GM21529 (cell line): ENCODE measurements at regions not wholly inside any gene's neighbourhood (a gene's known extent, or its start where the extent isn't known, plus 50 kb on each side); places are given as distances from the start of the nearest gene placed in this dataset.
"Not testable (repeated sequence)": the region's sequence is repeated elsewhere in the genome, so short reads cannot be mapped to it uniquely, and the experiment has no call there.

Experiments used
- ATAC-seq: cut with Tn5 transposase; IDR thresholded peaks from one replicate; pipeline ENCODE4 v1.9.1; 2021; ENCODE audit not compliant: unreplicated experiment

DNA sequence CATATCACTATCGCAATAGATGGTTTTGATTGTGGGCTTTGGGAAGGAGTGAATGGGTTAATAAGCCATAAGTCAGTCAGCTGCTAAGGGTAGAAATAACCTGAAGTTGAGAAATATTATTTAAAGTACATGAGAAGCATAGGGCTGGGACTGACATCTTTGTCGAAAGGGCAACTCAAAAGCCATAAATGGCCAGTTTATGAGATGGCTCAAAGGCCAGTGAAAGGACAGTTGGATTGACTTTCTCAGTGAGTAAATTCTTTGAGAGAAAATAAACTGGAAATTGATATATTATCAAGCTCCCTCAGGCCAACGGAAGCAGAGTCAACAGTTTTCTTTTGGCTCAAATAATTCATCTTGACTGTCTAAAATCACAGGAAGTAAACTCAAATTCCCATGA, 419.8 kb downstream of the NSUN3 start:
- ATAC-seq = no peak

DNA sequence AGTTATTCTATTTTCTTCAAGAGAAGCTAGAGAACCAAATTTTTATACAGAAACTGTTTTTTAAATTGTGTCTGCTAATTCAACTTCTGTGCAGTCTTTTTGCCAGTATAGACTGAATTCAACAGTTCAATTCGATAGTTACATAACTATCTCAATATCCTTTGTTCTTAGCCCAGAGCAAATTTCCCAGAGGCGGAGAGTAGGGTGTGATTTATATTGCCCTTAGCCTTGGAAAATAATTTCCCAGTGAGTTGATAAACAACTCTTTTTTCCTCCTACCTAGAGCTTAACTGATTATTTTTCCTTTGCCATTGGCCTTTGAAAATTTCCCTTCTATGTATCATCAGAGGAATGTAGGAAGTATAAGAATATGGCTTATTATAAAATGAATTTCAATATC, 420.5 kb downstream of the NSUN3 start:
- ATAC-seq = no peak

DNA sequence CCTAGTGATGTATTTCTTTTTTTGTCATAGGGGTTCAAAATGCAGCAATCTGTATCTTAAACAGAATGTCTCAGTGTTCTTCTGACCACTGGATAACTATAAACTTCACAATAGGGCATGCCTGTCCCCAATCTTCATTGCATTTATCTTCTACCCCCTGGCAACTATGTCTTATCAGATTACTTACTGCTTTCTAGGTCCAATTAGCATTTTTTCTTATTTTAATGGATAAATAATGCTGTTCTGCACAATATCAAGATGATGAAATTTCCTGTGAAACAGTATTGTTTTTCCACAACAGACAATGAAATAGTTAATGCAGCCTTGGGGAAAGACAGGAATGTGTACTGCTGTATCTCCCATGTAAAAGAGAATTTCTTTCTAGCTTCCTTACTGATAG, 432.1 kb downstream of the NSUN3 start:
- no peak for ATAC-seq

DNA sequence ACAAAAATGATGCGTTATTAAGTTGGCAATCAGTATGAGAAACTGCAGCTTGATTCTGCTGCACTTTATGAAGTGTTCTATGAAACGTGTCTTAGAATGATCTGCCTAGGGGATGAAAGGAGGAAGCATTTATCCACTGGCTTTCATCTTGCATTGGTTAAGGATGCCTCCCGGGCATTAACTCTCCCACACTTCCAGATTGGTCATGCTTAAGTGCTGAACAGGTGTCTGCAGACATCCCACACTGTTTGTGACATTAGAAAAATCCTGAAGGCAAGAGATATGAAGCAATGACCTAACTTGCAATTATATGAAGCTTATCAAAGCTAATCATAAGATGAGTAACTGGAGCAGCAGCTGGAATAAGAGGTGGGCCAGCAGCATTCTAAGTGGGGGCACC, 437.3 kb downstream of the NSUN3 start:
- ATAC-seq = no peak

DNA sequence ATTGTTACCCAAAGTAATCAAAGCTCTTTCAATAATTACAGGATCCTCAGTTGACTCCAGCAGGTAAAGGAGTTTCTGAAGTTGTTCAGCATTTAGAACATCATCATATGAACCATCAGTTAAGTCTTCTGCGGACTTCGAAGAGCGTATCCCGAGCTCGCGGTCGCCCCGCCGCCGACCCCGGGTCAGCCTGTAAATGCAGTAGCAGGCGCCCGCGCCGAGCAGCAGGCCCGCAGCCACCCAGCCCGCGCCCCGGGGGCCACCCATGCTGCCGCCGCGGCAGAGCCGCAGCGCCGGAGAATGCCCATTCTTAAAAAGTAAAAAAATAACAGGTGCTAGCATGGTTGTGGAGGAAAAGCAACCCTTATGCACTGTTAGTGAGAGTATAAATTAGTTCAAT, 444.5 kb downstream of the NSUN3 start:
- not testable (repeated sequence) for ATAC-seq

DNA sequence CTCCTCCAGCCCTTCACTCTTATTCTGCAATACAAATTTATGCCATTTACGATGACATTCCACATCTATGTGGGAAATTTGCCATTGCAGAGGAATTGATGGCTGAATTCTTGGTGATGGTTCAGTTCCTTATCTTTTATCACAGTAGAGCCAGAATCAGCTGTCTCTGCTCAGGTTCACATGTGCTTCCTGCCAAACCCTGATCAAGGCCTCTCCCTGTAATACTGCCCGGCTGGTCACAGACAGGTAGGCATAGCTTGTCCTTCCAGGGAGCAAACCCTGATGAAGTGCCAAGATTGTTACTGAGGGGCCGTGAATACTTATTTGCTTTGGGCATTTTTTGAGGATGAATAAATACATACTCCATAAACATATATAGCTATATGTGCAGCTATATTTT, 450.0 kb downstream of the NSUN3 start:
- ATAC-seq = no peak

DNA sequence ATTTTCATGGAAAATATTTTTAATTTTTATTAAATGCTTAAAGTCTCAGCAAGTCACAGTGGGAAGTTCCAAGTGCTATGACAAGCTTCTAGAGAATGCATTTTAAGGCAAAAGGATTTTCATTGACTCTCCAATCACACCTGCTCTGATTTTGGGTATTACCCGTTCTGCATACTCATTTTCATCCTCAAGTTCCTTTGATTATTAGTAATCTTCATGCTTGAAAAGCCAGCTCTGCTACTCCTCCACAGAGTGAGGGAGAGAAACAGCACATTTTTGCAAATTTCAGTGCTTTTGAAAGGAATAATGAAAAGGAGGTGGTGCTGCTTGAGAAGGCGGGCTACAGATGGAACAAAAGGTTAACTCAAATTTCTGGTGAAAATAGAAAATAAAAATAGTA, 450.7 kb downstream of the NSUN3 start:
- no peak for ATAC-seq

DNA sequence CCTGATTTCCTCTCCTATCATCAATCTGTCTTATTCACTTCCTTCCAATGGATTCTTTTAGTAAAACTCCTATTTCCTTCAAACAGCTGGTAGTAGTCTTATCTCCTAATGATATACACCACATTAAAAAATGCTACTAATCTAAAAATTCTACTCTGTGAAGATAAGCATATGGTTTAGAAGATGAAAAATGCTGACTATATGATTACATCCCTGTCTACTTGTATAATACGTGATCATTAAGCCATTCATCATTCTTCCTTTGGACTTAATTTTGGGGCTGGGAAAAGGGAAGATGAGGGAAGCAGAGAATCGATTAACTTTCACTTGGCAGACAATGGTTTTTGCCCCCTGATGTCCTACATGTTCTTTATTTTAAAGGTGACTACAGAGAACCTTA, 453.1 kb downstream of the NSUN3 start:
- ATAC-seq = no peak

DNA sequence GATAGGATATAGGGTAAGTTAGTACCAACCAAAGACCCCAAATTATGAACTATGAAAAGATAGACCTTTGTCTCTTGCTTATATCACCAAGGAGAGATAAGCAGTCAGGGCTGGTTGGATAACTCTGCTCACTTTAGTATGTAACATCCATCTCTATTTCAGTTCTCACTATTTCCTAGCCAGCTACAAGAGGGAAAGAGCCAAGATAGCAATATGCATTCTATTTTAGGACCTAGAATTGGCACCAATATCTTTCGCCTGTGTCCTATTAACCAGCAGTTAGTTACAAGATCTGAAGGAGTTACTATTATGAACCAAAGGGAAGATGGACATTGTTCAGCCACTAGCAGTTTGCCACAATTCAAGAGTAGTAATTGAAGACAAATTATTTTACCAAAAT, 457.5 kb downstream of the NSUN3 start:
- no peak for ATAC-seq

DNA sequence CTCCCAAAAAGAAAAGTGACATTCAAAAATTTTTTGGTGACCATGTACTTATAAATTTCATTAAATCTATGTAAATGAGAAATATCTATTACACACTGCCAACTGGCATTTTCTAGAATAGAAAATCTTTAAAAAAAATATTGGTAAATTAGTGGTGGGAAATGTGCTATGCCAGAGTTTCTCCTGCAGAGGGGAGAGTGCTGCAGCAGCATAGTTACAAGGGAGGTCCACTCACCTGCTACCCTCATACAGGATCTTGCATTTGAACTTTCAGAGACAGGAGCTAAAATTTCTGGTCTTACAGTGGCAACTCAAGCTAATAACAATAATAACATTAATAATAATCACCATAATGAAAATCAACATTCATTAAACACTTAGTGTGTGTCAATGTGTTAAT, 459.6 kb downstream of the NSUN3 start:
- no peak for ATAC-seq

DNA sequence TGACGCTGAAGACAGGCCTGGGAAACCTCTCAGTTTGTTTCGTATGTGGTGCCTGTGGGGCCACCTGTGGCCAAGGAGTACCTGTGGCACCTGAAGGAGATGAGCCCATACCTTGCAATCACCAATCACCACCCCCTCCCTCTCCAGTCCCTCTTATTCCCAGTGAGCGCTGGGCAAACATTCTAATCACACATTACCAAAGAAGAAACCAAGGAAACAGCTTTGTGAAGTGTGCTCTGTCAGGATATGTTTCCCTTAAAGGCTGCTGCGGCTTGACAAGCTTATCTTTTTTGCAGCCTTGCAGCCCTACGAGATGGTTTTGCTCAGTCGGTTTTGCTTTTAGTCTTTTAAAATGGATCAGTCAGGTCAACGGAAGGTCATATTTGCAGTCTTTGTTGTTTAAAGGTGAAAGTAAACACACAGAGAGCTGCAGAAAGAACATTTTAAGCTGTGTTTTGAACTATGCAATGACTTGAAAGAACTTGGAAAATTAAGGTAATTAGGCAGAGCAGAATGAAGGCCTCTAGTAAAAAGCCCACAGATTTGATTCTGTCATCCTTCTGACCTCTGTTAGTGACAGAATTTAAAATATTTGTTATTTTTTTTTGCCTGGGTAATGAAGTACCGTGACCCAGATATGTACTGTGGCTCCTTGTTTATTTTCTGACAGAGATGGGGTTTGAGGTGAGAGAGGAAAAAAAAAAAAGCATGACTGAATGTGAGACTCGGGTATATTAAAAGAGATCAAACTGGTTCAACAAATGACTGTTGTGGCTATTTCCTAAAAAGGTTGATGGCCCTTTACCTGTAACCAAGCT, 461.4 kb downstream of the NSUN3 start:
- no peak for ATAC-seq

DNA sequence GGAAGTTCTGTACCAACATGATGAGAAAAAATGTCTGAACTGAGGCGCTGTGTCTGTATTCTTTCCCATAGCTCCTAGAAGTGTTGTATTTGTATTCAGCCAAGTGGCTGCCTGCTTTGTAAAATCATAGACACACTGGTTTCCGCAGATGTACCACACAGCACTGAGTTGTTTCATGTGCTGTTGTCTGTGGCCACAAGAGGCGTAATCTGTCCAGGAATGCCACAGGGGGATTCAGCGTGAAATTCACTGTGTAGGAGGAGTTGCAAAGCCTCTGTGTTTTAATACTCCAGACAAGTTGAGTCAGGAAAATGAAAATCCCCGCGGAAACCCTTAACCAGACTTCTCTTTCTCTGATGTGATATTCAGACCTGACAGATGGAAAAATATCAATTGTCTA, 462.2 kb downstream of the NSUN3 start:
- no peak for ATAC-seq

DNA sequence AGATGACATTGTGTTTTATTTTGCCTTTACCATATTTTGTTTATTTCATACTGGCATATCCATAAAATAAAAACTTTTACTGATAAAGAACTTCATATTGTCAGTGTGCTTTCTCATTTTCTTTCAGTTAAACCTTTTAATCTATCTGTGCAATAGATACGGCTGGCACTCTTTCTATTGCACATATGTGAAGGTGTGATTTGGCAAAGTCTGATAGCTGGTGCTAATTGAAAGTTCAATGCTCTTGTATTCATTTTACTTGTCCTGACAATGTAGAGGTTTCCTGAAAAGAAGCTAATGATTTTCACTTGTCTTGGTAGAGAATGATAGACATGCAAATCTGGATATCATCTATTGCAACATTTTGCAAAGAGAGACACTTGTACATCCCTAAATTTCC, 467.0 kb downstream of the NSUN3 start:
- no peak for ATAC-seq

DNA sequence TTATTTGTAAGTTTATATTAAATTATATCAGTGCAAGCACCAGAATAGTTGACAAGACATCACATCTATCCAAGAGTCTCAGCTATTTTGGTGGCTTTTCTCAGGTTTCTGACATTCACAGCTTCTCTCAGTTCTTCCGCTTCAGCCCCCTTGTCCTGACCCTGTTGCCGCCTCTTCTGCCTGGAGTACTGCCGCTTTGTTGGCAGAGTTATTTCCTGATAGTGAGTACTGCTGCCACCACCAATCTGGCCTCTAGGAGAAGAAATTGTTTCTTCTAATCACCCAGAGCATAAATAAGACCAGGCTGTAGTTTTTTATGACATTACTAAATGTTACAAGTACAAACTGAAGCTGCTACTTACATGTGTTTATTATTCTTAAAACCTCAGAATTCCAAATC, 470.1 kb downstream of the NSUN3 start:
- ATAC-seq = no peak

DNA sequence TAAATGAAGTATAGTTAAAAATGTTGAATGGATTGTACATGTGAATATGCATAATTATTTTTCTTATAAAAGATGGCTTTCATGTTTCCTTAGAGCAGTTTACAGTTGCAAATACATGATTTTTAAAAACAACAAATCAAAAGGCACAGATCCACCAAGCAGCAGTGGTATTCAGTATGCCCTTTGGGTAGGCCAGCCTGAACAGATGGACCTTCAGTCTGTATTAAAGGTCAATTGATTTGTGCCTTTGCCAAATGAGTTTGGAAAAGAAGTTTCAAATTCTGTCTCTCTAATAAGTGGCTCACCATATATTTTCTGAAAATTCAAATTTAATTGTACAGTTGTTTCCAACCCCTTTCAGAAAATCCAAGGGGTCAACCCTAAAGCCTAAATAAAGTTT, 477.1 kb downstream of the NSUN3 start:
- ATAC-seq = no peak

DNA sequence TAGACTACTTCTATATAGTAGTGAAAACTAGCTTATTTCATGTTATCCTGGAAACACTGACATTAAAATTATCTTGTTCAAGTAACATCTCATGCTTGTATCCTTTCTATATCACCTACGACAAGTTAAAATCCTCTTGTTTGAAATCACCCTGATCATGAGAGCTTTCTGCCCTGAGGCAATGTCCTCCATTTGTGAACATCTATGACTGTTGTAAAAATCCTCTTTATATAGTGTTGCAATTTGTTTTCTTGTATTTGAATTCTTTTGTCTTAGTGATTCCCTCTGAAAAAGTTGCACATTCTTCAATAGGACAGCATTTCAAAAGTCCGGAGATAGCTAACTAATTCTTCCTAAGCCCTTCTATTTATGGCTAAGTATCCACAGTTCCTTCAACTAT, 480.3 kb downstream of the NSUN3 start:
- no peak for ATAC-seq

DNA sequence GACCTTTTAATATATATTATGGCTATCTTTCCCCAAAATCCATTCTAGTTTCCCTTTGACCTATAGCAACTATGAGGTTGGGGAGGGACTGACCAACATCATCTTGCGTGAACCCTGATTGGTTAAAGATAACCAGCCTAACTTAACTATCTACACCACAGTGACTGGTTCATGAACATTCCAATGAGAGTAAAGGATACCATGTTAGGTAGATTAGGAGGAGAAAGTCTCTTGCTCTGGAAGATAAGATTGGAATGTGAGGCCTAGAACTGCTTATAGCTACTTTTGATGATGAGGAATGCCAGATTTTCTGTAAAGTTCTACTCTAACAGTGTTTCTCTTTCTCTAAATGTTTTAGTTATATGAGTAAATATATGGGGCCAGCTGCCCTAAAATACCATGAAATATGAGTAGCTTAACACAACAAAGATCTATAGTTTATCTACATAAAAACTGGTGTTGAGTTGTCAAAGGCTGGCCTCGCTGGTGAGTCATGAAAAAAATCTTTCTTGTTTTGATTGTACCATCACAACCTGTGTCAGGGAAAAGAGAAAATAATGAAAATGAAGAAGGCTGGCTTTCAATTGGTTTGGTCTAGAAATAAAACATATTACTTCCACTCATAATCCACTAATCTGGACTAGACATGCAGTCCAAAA, 481.4 kb downstream of the NSUN3 start:
- ATAC-seq = no peak

DNA sequence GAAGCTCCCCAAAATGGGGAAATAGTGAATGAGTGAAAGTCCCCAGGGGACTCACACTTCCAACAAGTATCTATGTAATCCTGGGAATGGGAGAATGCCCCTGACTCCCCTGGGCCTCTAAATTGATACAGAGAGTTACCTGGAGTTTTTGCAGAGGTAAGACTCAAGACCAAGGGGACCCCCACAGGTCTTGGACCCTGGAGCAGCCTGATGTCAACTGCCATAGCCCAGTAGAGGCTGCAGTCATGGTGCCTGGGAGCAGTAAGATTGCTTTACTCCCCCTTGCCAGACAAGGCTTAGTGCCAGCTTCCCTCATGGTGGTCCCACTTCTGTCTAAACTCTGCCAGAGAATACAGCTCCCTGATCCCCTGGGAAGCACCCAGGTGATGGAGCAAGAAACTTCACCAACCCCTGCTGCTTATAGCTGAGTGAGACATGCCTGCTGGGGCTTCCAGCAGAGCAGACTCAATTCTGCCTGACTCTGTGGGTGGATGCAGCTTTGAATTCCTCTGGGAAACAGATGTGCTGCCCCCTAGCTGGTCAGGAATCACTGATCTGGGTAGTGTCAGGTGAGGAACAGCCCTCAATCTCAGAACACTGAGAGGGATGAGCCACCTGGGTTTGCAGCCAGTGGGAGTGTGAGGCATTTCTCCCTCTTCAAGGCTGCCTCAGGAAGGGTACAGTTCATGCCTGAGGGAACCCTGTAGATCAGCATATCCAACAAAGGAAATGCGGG, 485.9 kb downstream of the NSUN3 start:
- no peak for ATAC-seq

DNA sequence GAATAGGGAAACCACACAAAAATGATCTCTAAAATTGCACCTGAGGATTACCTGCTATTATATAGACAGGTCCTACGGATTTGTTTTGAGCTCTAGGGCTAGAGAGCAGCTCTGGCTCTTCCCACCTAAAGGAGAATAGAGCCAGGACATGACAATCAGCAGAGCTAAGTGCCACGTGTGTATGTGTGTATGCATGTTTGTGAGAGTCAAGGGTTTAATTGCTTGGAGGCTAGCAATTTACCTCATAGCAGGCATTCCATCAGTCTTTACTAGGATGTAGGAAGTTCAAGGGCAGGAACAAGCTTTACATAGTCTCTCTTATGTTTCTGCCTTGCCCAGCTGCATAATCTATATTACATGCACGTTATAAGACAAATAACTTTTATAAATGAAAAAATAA, 498.2 kb downstream of the NSUN3 start:
- no peak for ATAC-seq

DNA sequence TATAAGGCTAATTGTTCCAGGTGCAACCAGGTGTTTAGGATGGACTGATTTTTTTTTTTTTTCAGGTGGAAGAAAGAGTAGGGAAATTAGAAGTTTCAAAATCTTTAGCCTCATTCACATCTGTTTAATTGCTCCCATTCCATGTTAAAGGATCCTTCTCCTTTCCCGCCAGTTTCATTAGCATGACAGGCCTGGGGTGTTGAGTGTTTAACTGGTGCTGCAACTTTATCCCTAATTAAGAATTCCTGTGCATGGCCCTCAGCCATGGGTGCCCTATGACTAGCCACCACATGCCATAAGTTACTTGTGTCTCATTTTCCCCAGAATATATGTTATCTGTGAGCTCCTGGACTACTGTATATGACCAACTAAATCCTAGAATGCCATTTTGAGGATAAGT, 501.4 kb downstream of the NSUN3 start:
- ATAC-seq = no peak

DNA sequence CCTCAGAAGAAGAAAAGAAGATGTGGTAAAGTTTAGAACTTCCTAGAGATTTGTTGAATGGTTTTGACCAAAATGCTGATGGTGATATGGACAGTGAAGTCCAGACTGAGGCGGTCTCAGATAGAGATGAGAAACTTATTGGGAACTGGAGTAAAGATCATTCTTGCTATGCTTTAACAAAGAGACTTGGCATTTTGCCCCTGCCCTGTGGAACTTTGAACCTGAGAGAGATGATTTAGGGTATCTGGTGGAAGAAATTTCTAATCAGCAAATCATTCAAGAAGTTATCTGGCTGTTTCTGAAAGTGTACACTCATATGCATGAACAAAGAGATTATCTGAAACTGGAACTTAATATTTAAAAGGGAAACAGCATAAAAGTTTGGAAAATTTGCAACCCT, 505.2 kb downstream of the NSUN3 start:
- no peak for ATAC-seq

DNA sequence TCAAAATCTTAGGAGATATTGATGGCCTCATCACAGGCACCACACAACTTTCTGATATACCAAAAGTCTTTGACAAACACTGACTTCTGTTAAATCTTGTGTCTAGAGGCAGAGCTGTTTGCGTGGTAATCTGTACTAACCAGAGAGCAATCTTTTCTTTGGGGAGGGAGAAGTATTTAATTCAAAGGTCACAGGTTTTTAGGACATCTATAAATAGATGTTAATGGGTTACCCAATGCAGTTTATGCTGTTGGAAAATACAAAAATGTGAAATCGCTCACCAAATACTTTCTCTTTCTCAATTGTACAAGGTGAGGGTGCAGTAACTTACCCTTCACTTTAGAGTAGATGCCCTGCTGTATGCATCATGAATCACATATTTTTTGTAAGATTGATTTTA, 510.5 kb downstream of the NSUN3 start:
- ATAC-seq = no peak
